Umbilical cord (tissue), 1 donor: ENCODE measurements at regions not wholly inside any gene's neighbourhood (a gene's known extent, or its start where the extent isn't known, plus 50 kb on each side); places are given as distances from the start of the nearest gene placed in this dataset.

Experiments
- DNase-seq: peaks from one replicate; pipeline ENCODE4 v3.0.0-alpha.2; 2015; ENCODE audit warnings: low spot score

GRCh38 chr10:114770009-114770408 lies 51.6 kb upstream of the FHIP2A start:
- DNase-seq = no peak

- no peak for DNase-seq
Observed at GRCh38 chr10:114771157-114771556, 50.4 kb upstream of the FHIP2A start.

GRCh38 chr10:114771749-114772148 lies 49.8 kb upstream of the FHIP2A start:
- DNase-seq = no peak
